ENCODE measurements at regions not wholly inside any gene's neighbourhood (a gene's known extent, or its start where the extent isn't known, plus 50 kb on each side); places are given as distances from the start of the nearest gene placed in this dataset.

DNA sequence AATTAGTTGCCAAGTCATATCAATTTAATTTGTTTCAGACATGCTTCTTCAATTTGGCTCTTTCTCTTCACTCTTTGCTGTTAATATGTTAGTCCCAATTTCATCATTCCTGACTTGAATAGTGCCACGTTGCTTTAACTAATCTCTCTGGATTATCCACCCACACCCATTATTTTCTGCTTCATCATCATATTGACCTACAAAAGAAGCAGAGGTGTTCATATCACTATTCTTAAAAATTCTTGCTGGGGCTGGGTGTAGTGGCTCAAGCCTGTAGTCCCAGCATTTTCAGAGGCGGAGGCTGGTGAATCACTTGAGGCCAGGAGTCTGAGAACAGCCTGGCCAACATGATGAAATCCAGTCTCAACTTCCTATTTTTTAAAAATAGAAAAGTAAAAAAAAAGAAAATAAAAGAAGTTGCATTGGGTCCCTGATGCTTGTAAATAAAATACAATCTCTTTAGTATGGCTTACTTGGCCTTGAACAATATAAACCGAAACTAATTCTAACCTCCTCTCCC, 65.7 kb upstream of the KCNIP4 start:
- DNase-seq = no peak

DNA sequence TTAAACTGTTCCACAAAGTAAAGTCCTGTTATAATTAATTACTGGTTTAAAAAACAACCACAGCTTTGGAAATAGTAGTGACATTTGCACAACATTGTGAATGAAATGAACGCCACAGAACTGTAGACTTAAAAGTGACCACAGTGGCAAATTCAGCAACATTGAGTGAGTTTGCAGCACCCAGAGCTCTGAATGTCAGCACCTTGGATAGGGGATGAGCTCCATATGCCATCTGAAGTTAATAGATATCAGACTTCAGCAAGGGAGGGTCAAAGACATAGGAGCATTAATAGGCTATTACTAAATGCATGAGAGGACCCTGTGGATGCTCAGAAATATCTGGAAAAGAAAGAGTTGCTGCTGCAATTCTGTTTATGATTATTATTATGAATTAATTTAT, 55.3 kb upstream of the KCNIP4 start:
- no peak for DNase-seq

Measured in stimulated activated CD8-positive, alpha-beta memory T cell treated with anti-CD3 and anti-CD28 coated beads, Interleukin-4, amount 100 ng/mL, for 48 hours (primary cell).